TTC549 (cell line): ENCODE measurements at regions not wholly inside any gene's neighbourhood (a gene's known extent, or its start where the extent isn't known, plus 50 kb on each side); places are given as distances from the start of the nearest gene placed in this dataset.
"Not testable (repeated sequence)": the region's sequence is repeated elsewhere in the genome, so short reads cannot be mapped to it uniquely, and the experiment has no call there.

Experiments
- FAIRE-seq: peaks from 2 replicates; lab custom pipeline; 2012; peaks lifted over from hg19 to GRCh38; lab: Jason Lieb, UNC

- no peak for FAIRE-seq
These were observed 704.8 kb upstream of the AADAT start for GRCh38 chr4:170794525-170794924.

- not testable (repeated sequence) for FAIRE-seq
These were observed 698.8 kb upstream of the AADAT start for GRCh38 chr4:170788540-170789051.

GRCh38 chr4:170777663-170778062 lies 687.9 kb upstream of the AADAT start:
- FAIRE-seq, result no peak

- no peak for FAIRE-seq
These were observed 687.2 kb upstream of the AADAT start for GRCh38 chr4:170776983-170777382.

- no peak for FAIRE-seq
These were observed 686.1 kb upstream of the AADAT start for GRCh38 chr4:170775851-170776250.

GRCh38 chr4:170773709-170774273 lies 684.0 kb upstream of the AADAT start:
- FAIRE-seq, result no peak

- no peak for FAIRE-seq
These were observed 682.7 kb upstream of the AADAT start for GRCh38 chr4:170772429-170772828.

DNA sequence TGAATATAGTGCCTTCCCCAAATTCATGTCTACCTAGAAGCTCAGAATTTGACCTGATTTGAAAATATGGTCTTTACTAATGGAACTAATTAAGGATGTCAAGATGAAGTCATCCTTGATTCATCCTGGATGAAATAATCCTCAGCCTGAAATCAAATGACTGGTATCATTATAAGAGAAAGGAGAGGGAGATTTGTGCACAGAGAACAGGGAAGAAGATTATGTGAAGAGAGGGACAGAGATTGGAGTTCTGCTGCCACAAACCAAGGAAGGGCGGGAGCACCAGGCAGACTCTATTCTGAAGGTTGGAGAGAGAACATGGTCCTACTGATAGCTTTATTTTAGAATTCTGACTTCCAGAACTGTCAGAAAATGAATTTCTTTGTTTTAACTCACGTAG lies 680.9 kb upstream of the AADAT start:
- FAIRE-seq, result no peak

DNA sequence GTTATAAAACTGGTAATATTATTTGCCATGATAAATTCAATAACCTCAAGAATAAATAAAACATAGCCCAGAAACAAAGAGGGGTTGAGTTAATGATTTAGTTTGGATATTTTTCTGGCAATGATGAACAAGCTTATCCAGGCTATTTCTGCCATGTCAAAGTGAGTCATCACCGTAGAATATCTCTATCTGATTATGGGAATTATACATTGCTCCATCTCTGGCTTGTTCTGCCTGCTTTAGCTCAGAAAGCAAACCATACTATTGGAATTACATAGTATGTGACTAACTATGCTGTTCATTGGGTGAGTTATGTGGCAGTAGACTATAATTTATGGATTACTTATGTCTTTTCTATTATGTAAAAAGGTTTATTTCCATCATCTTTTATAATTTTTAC lies 680.1 kb upstream of the AADAT start:
- FAIRE-seq, result no peak

GRCh38 chr4:170758988-170759387 lies 669.2 kb upstream of the AADAT start:
- FAIRE-seq, result no peak

- FAIRE-seq, result no peak
These were observed 660.8 kb upstream of the AADAT start for GRCh38 chr4:170750519-170750918.

- FAIRE-seq, result no peak
These were observed 659.2 kb upstream of the AADAT start for GRCh38 chr4:170748975-170749374.

DNA sequence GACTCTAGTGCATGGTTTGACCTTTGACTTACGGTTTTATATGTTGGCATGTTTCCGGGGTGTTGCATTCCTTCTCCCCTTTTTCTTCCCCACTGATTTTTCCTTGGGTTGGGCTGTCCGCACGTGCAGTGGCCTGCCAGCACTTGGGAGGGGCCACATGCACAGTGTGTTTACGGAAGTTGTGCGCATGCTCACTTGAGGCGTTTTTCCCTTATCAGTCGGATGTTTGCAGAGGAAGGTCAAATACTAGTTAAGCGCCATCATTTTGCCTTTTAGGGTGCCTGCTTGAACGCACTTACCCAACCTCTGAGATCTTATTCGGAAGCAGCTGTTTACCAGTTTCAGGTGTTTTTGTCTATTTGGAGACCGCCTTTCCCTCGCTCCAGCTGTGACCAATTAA lies 653.9 kb upstream of the AADAT start:
- no peak for FAIRE-seq

GRCh38 chr4:170741856-170742255 lies 652.1 kb upstream of the AADAT start:
- no peak for FAIRE-seq

DNA sequence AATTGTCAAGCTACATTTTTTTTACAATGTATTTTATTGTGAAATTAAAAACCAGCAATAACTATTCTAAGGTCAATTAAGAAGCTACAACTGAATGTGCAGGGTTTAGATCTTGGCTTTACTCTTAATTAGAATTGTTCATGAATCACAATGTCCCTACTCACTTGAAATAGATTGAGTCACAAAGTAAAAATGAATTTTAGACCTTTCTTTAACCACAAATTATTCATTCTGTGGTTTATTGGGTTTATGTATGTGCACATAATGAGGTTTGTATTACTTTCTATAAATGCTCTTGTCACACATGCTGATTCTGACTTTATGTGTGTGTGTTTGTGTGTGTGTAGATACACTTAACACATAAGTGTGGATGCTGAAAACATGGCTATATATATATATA lies 647.0 kb upstream of the AADAT start:
- no peak for FAIRE-seq

DNA sequence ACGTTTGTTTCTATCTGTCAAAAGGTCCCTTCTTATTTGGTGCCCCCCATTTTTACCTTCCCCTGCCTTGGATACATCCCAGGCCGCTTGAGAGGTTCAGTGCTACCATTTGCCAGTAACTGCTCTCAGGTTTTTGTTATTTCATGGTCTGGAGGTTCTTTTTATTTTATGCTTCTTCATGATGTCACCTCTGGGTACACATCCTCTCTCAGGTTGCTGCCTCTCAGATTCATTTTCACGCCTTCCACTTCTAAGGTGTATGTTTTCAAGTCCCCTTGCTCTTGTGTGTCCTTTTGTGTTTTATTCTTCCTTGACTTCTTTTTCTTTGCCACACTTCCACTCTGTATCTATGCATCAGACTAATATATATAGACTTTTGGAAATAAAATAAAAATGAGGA lies 640.1 kb upstream of the AADAT start:
- no peak for FAIRE-seq

- no peak for FAIRE-seq
These were observed 639.5 kb upstream of the AADAT start for GRCh38 chr4:170729236-170729635.

DNA sequence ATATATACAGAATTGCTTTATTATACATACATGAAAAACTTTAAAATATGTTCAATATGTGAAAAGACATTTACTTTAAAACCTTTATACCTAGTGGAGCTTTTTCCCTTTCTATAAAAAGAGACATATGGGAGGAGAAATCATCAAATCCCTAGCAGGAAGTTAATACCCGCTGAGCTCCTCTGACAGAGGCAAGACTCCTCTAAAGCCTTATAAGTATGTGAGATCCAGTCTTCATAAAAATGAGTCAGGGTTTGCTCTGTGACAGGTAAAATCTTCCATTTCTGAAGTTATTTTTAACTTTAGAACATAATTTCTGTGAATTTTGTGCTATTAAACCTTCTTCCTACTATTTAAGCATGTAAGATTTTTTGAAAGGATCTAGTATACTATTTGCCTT lies 634.4 kb upstream of the AADAT start:
- no peak for FAIRE-seq

GRCh38 chr4:170723171-170723570 lies 633.4 kb upstream of the AADAT start:
- no peak for FAIRE-seq

DNA sequence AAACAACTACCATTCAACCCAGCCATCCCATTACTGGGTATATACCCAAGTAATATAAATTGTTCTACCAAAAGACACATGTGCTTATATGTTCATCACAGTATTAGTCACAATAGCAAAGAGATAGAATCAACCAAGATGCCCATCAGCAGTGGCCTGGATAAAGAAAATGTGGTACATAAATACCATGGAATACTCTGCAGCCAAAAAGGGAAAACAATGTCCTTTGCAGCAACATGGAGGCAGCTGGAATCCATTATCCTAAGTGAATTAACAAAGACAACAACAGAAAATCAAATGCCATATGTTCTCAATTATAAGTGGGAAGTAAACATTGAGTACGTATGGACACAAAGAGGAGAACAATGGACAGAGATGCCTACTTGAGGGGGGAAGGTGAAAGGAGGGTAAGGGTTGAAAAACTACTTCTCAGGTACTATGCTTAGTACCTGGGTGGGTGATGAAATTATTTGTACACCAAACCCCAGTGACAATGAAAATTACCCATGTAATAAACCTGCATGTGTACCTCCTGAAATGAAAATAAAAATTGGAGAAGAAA lies 632.1 kb upstream of the AADAT start:
- no peak for FAIRE-seq

GRCh38 chr4:170716868-170717267 lies 627.1 kb upstream of the AADAT start:
- no peak for FAIRE-seq

GRCh38 chr4:170705907-170706306 lies 616.2 kb upstream of the AADAT start:
- no peak for FAIRE-seq

DNA sequence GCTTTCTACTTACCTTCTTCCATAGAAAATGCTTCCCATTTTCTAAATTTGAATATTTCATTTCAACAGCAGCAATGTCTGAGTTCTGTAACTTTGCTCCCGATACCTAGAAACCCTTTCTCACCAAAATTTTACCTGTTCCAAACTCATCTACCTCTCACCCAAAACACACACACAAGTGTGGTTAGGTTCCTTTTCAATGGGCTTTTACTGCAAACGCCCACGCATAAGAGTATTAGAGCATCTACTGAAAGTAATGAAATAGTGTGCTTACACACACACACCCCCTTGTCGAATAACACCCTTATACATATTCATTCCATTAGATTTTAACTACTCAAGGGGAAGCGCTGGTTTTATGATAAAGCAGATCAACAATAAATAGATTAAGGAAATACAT lies 610.3 kb upstream of the AADAT start:
- no peak for FAIRE-seq

- FAIRE-seq, result no peak
These were observed 608.6 kb upstream of the AADAT start for GRCh38 chr4:170698334-170698733.

GRCh38 chr4:170697845-170698244 lies 608.1 kb upstream of the AADAT start:
- no peak for FAIRE-seq
